ENCODE measurements at regions not wholly inside any gene's neighbourhood (a gene's known extent, or its start where the extent isn't known, plus 50 kb on each side); places are given as distances from the start of the nearest gene placed in this dataset.

GRCh38 chr3:162077108-162077507 is 580.5 kb downstream of the OTOL1 start:
- TF ChIP-seq CTCF (conservative IDR thresholded peaks at IDR 0.05; ENCODE audit: low read length) (no peak), EZH2phosphoT487 (IDR thresholded peaks at IDR 0.05; ENCODE audit: borderline replicate concordance) (no peak)
- Histone ChIP-seq H3K36me3 (ENCODE audit: insufficient read depth, low read length) (no peaks in the 10 kb centered on the region), H3K9ac (ENCODE audit: low read depth, low read length, poor library complexity, severe bottlenecking) (no peak overlapping the region), H2AFZ (ENCODE audit: low read length) (no peak overlapping the region), H3F3A (ENCODE audit: low read depth) (no peaks in the 10 kb centered on the region), H3K4me1 (ENCODE audit: insufficient read depth, low read length, poor library complexity, severe bottlenecking) (no peaks in the 10 kb centered on the region), H3K9me2 (replicated peaks; ENCODE audit: low read depth, low read length) (no peaks in the 10 kb centered on the region), H4K20me1 (ENCODE audit: insufficient read depth, low read length, poor library complexity, severe bottlenecking) (no peaks in the 10 kb centered on the region), H3K4me2 (ENCODE audit: low read depth, low read length, poor library complexity, severe bottlenecking) (no peak overlapping the region), H3K79me2 (ENCODE audit: insufficient read depth, low read length) (no peaks in the 10 kb centered on the region), H3K4me3 (ENCODE audit: low read length, poor library complexity, severe bottlenecking) (no peak overlapping the region), H3K27me3 (ENCODE audit: insufficient read depth, low read length, poor library complexity, severe bottlenecking) (no peaks in the 10 kb centered on the region), H3K9me3 (ENCODE audit: insufficient read depth, low read depth, low read length) (no peaks in the 10 kb centered on the region)

GRCh38 chr3:162082516-162082915 is 585.9 kb downstream of the OTOL1 start:
- Histone ChIP-seq H3K9ac (ENCODE audit: low read depth, low read length, poor library complexity, severe bottlenecking) (no peak overlapping the region), H3K4me2 (ENCODE audit: low read depth, low read length, poor library complexity, severe bottlenecking) (no peak overlapping the region), H3K9me2 (replicated peaks; ENCODE audit: low read depth, low read length) (no peaks in the 10 kb centered on the region), H3K4me3 (ENCODE audit: low read length, poor library complexity, severe bottlenecking) (no peak overlapping the region), H2AFZ (ENCODE audit: low read length) (peak overlapping the region; percentile 30; the same call in 1 of the 2 replicates), H3K9me3 (ENCODE audit: insufficient read depth, low read depth, low read length) (no peaks in the 10 kb centered on the region), H3K4me1 (ENCODE audit: insufficient read depth, low read length, poor library complexity, severe bottlenecking) (no peaks in the 10 kb centered on the region), H3F3A (ENCODE audit: low read depth) (no peaks in the 10 kb centered on the region), H4K20me1 (ENCODE audit: insufficient read depth, low read length, poor library complexity, severe bottlenecking) (no peaks in the 10 kb centered on the region), H3K27me3 (ENCODE audit: insufficient read depth, low read length, poor library complexity, severe bottlenecking) (no peaks in the 10 kb centered on the region), H3K79me2 (ENCODE audit: insufficient read depth, low read length) (no peaks in the 10 kb centered on the region), H3K36me3 (ENCODE audit: insufficient read depth, low read length) (no peaks in the 10 kb centered on the region)
- no peak for TF ChIP-seq EZH2phosphoT487 (IDR thresholded peaks at IDR 0.05; ENCODE audit: borderline replicate concordance)
- TF ChIP-seq CTCF (conservative IDR thresholded peaks at IDR 0.05; ENCODE audit: low read length): no peak

GRCh38 chr3:162087361-162087760 is 590.8 kb downstream of the OTOL1 start:
- H2AFZ ChIP-seq (ENCODE audit: low read length): no peak overlapping the region
- no peak for TF ChIP-seq EZH2phosphoT487 (IDR thresholded peaks at IDR 0.05; ENCODE audit: borderline replicate concordance)
- TF ChIP-seq CTCF (conservative IDR thresholded peaks at IDR 0.05; ENCODE audit: low read length): no peak
- H3K36me3 ChIP-seq (ENCODE audit: insufficient read depth, low read length): no peaks in the 10 kb centered on the region
- H3K4me3 ChIP-seq (ENCODE audit: low read length, poor library complexity, severe bottlenecking): no peak overlapping the region
- H3K4me2 ChIP-seq (ENCODE audit: low read depth, low read length, poor library complexity, severe bottlenecking): no peak overlapping the region
- H3F3A ChIP-seq (ENCODE audit: low read depth): no peaks in the 10 kb centered on the region
- no peaks in the 10 kb centered on the region for H4K20me1 ChIP-seq (ENCODE audit: insufficient read depth, low read length, poor library complexity, severe bottlenecking)
- no peaks in the 10 kb centered on the region for H3K79me2 ChIP-seq (ENCODE audit: insufficient read depth, low read length)
- H3K4me1 ChIP-seq (ENCODE audit: insufficient read depth, low read length, poor library complexity, severe bottlenecking): no peaks in the 10 kb centered on the region
- no peaks in the 10 kb centered on the region for H3K9me3 ChIP-seq (ENCODE audit: insufficient read depth, low read depth, low read length)
- no peaks in the 10 kb centered on the region for H3K9me2 ChIP-seq (replicated peaks; ENCODE audit: low read depth, low read length)
- H3K9ac ChIP-seq (ENCODE audit: low read depth, low read length, poor library complexity, severe bottlenecking): no peak overlapping the region
- no peaks in the 10 kb centered on the region for H3K27me3 ChIP-seq (ENCODE audit: insufficient read depth, low read length, poor library complexity, severe bottlenecking)

All from Loucy (cell line).